Adrenal gland (tissue), 9 donors: ENCODE measurements at regions not wholly inside any gene's neighbourhood (a gene's known extent, or its start where the extent isn't known, plus 50 kb on each side); places are given as distances from the start of the nearest gene placed in this dataset.

Experiments
- DNase-seq, 7 donors: peaks; one replicate each; pipeline ENCODE4 v3.0.0-alpha.2; 2019 to 2020
- H3K27ac ChIP-seq, 5 donors: fragments of 200-600 bp; sonication (generic) in 4 of 5; 1 replicate in 3 of 5; 2 replicates in 2 of 5; pipeline versions ENCODE4 v1.5.1 to v1.8.0; 2016 to 2020; ENCODE audit warnings: mild to moderate bottlenecking in 1 of 5
- H3K27me3 ChIP-seq: fragments of 200-600 bp; 2 replicates; pipeline ENCODE4 v1.8.0; 2021
- H3K36me3 ChIP-seq, 2 donors: fragments of 200-600 bp; replicated peaks in 1 of 2; 1 replicate in 1 of 2; 2 replicates in 1 of 2; pipeline versions ENCODE4 v1.5.1 to v1.8.0; 2018 to 2022
- H3K4me1 ChIP-seq, 2 donors: fragments of 200-600 bp; replicated peaks in 1 of 2; 1 replicate in 1 of 2; 2 replicates in 1 of 2; pipeline versions ENCODE4 v1.5.1 to v1.8.0; 2018 to 2021
- H3K4me3 ChIP-seq, 4 donors: fragments of 200-600 bp; sonication (generic) in 3 of 4; one replicate each; pipeline ENCODE4 v1.5.1; 2016 to 2018
- H3K9me3 ChIP-seq, 3 donors: fragments of 200-600 bp; sonication (generic) in 1 of 3; replicated peaks in 1 of 3; 1 replicate in 2 of 3; 2 replicates in 1 of 3; pipeline versions ENCODE4 v1.5.1 to v1.8.0; 2016 to 2021
- CTCF ChIP-seq, 6 experiments: fragments of 450-650 bp in 4 of 6; fragments of 200-600 bp in 2 of 6; sonication (generic) in 1 of 6; IDR thresholded peaks; 1 replicate in 5 of 6; 2 replicates in 1 of 6; pipeline versions ENCODE4 v1.5.1 to v1.8.0; 2016 to 2021; ENCODE audit warnings: antibody characterized with exemption in 6 of 6, mild to moderate bottlenecking in 2 of 6, moderate library complexity in 1 of 6
- POLR2A ChIP-seq, 2 donors: fragments of 450-650 bp; IDR thresholded peaks; one replicate each; pipeline ENCODE4 v1.6.1; 2017; ENCODE audit warnings: antibody characterized with exemption in 2 of 2, mild to moderate bottlenecking in 2 of 2, moderate library complexity in 1 of 2
- WGBS, 4 donors: extraction: QIAGEN DNeasy Blood & Tissue Kit in 2 of 4; methylation state at CpG; one replicate each; pipeline versions ENCODE4 v1.1.5 to v1.1.7; 2013 to 2017; 5-methylcytosine and 5-hydroxymethylcytosine counted together
- intact Hi-C, 2 donors: fragments of 100-400 bp; cut with DNase I; formaldehyde crosslinking; loops; one replicate each; pipeline versions ENCODE4 v1.14.1 to v1.15.0; 2022 to 2023
- donor health status: healthy with polysubstance abuse.
- donor health status: Bipolar disorder and iron deficiency.
- donor health status: DM: yes; HTN: yes; CAD: no.
- donor health status: DM: no; HTN: no; CAD: no.
- donor health status: DM: no; HTN: no; CAD: no.

GRCh38 chr13:50474088-50474662 is 369.3 kb downstream of the DLEU7 start:
- 70 to 86% (median 74%) methylated on average over 2 of the region's 2 CpGs for WGBS, 4 donors
- no peak for DNase-seq

GRCh38 chr13:50476577-50477285 is 366.8 kb downstream of the DLEU7 start:
- Histone ChIP-seq H3K9me3 (peaks cover 0 to under 1% (median 0%) of the 10 kb centered on the region in 3 donors), H3K4me3 (no peak overlapping the region), H3K27ac (no peak overlapping the region), H3K27me3 (no peaks in the 10 kb centered on the region), H3K4me1 (no peaks in the 10 kb centered on the region), H3K36me3 (no peaks in the 10 kb centered on the region)
- 50 to 60% (median 54%) methylated on average over 5 of the region's 5 CpGs for WGBS, 4 donors
- no peak for DNase-seq
- intact Hi-C loops: no loop called here
- TF ChIP-seq POLR2A (IDR thresholded peaks at IDR 0.05) (no peak), CTCF (IDR thresholded peaks at IDR 0.05) (no peak)

More at GRCh38 chr13:50474088-50474662, 369.3 kb downstream of the DLEU7 start:
- TF ChIP-seq POLR2A (IDR thresholded peaks at IDR 0.05) (no peak), CTCF (IDR thresholded peaks at IDR 0.05) (no peak)
- Histone ChIP-seq H3K9me3 (no peaks in the 10 kb centered on the region), H3K27ac (no peak overlapping the region), H3K36me3 (no peaks in the 10 kb centered on the region), H3K27me3 (no peaks in the 10 kb centered on the region), H3K4me1 (no peaks in the 10 kb centered on the region), H3K4me3 (no peak overlapping the region)
- intact Hi-C loops: no loop called here

GRCh38 chr13:50481936-50482335 is 361.6 kb downstream of the DLEU7 start:
- H3K9me3 ChIP-seq: peaks cover 0 to 8% (median 0%) of the 10 kb centered on the region in 3 donors
- H3K27me3 ChIP-seq: no peaks in the 10 kb centered on the region
- DNase-seq: no peak
- H3K36me3 ChIP-seq: no peaks in the 10 kb centered on the region
- H3K27ac ChIP-seq: no peak overlapping the region
- intact Hi-C loops: no loop called here
- no peak for TF ChIP-seq POLR2A (IDR thresholded peaks at IDR 0.05)
- no peak for TF ChIP-seq CTCF (IDR thresholded peaks at IDR 0.05)
- H3K4me1 ChIP-seq: no peaks in the 10 kb centered on the region
- H3K4me3 ChIP-seq: no peak overlapping the region

- no peaks in the 10 kb centered on the region for H3K27me3 ChIP-seq
- no peak for DNase-seq
- no peak overlapping the region for H3K4me3 ChIP-seq
- intact Hi-C loops: no loop called here
- H3K4me1 ChIP-seq: no peaks in the 10 kb centered on the region
- peaks cover 0 to 8% (median 0%) of the 10 kb centered on the region in 3 donors for H3K9me3 ChIP-seq
- no peak overlapping the region for H3K27ac ChIP-seq
- TF ChIP-seq CTCF (IDR thresholded peaks at IDR 0.05) (no peak), POLR2A (IDR thresholded peaks at IDR 0.05) (no peak)
- WGBS, 4 donors: 57 to 71% (median 65%) methylated on average over 3 of the region's 3 CpGs
- H3K36me3 ChIP-seq: no peaks in the 10 kb centered on the region
Observed at GRCh38 chr13:50483416-50483815, 360.1 kb downstream of the DLEU7 start.
